ENCODE measurements at regions not wholly inside any gene's neighbourhood (a gene's known extent, or its start where the extent isn't known, plus 50 kb on each side); places are given as distances from the start of the nearest gene placed in this dataset.

DNA sequence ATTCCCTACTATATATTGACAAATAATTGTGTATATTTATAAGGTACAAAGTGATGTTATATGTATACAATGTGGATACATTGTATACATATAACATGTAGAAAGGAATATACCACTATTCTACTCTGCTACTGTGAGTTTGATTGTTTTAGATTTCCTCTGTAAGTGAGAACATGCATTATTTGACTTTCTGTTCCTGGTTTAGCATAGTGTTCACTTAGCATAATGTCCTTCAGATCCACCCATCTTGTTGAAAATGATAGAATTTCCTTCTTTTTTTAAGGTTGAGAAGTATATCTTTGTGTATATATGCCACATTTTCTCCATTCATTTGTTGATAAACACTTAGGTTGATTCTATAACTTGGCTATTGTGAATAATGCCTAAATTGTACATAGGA lies 140.8 kb upstream of the BDNF start:
- Histone ChIP-seq H3K79me2 (ENCODE audit: low read length) (no peaks in the 10 kb centered on the region), H2AFZ (ENCODE audit: low read length) (no peak overlapping the region), H3K9ac (ENCODE audit: low read length) (no peak overlapping the region), H3K27me3 (replicated peaks; ENCODE audit: insufficient read depth, low read length) (no peaks in the 10 kb centered on the region), H3K4me2 (ENCODE audit: low read depth, low read length) (no peak overlapping the region), H3K9me2 (replicated peaks; ENCODE audit: insufficient read depth, low read length) (no peaks in the 10 kb centered on the region), H3K9me3 (replicated peaks; ENCODE audit: insufficient read depth, low read length) (no peaks in the 10 kb centered on the region), H3K36me3 (replicated peaks; ENCODE audit: insufficient read depth, low read length) (no peaks in the 10 kb centered on the region), H3F3A (ENCODE audit: insufficient read depth, low read length) (no peaks in the 10 kb centered on the region), H3K4me1 (ENCODE audit: low read length) (no peaks in the 10 kb centered on the region), H3K4me3 (ENCODE audit: low read length) (no peak overlapping the region), H4K20me1 (ENCODE audit: insufficient read depth, low read length) (no peaks in the 10 kb centered on the region), H3K27ac (ENCODE audit: low read length) (no peak overlapping the region)
- TF ChIP-seq EZH2phosphoT487 (IDR thresholded peaks at IDR 0.05; ENCODE audit: low read length), result no peak
- no peak for TF ChIP-seq EZH2 (optimal IDR thresholded peaks at IDR 0.05; ENCODE audit: low read depth, low read length)
- TF ChIP-seq, protein P1, sequence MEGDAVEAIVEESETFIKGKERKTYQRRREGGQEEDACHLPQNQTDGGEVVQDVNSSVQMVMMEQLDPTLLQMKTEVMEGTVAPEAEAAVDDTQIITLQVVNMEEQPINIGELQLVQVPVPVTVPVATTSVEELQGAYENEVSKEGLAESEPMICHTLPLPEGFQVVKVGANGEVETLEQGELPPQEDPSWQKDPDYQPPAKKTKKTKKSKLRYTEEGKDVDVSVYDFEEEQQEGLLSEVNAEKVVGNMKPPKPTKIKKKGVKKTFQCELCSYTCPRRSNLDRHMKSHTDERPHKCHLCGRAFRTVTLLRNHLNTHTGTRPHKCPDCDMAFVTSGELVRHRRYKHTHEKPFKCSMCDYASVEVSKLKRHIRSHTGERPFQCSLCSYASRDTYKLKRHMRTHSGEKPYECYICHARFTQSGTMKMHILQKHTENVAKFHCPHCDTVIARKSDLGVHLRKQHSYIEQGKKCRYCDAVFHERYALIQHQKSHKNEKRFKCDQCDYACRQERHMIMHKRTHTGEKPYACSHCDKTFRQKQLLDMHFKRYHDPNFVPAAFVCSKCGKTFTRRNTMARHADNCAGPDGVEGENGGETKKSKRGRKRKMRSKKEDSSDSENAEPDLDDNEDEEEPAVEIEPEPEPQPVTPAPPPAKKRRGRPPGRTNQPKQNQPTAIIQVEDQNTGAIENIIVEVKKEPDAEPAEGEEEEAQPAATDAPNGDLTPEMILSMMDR (IDR thresholded peaks at IDR 0.05; ENCODE audit: low read length), result no peak
- no peak for DNase-seq

DNA sequence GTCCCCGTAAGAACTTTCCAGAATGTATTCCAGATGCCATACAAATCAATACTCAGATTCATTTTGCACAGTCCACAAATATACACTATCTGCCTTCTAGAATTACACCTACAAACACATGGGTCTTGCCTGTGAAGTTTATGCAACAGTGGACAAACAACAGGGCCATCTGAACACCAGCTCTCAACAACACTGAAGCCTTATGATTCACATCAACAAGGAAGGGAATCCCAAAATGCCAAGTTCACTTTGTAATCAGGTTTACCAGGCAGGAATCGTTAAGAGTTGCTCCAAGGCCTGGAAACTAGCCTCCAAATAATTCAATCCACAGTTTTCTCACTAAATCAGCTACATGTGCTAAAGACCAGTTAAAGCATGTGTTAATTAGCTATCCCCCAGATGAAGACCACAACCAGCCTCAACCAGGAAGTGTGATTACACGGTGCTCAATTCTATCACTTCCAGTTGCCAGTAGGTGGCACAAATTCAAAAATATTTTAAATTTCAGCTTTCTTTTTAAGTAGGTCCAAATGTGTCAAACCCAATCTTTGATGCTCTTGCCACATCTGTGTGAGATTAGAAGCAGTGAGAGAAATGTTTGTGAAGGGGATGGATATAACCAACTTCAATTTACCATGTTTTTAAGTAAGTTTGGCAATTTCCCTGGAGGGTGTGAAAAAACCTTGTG lies 139.1 kb upstream of the BDNF start:
- H4K20me1 ChIP-seq (ENCODE audit: insufficient read depth, low read length), result no peaks in the 10 kb centered on the region
- no peaks in the 10 kb centered on the region for H3K9me3 ChIP-seq (replicated peaks; ENCODE audit: insufficient read depth, low read length)
- H3K79me2 ChIP-seq (ENCODE audit: low read length), result no peaks in the 10 kb centered on the region
- H2AFZ ChIP-seq (ENCODE audit: low read length), result peak overlapping the region; percentile 24; the same call in 1 of the 2 replicates
- DNase-seq, result peak; percentile 45
- no peaks in the 10 kb centered on the region for H3K9me2 ChIP-seq (replicated peaks; ENCODE audit: insufficient read depth, low read length)
- no peak overlapping the region for H3K9ac ChIP-seq (ENCODE audit: low read length)
- no peaks in the 10 kb centered on the region for H3K27me3 ChIP-seq (replicated peaks; ENCODE audit: insufficient read depth, low read length)
- H3K36me3 ChIP-seq (replicated peaks; ENCODE audit: insufficient read depth, low read length), result no peaks in the 10 kb centered on the region
- TF ChIP-seq, protein P1 (IDR thresholded peaks at IDR 0.05; ENCODE audit: low read length), result peak; percentile 51
- no peak for TF ChIP-seq EZH2 (optimal IDR thresholded peaks at IDR 0.05; ENCODE audit: low read depth, low read length)
- no peaks in the 10 kb centered on the region for H3K4me1 ChIP-seq (ENCODE audit: low read length)
- no peak overlapping the region for H3K4me3 ChIP-seq (ENCODE audit: low read length)
- H3F3A ChIP-seq (ENCODE audit: insufficient read depth, low read length), result no peaks in the 10 kb centered on the region
- no peak overlapping the region for H3K4me2 ChIP-seq (ENCODE audit: low read depth, low read length)
- H3K27ac ChIP-seq (ENCODE audit: low read length), result no peak overlapping the region

DNA sequence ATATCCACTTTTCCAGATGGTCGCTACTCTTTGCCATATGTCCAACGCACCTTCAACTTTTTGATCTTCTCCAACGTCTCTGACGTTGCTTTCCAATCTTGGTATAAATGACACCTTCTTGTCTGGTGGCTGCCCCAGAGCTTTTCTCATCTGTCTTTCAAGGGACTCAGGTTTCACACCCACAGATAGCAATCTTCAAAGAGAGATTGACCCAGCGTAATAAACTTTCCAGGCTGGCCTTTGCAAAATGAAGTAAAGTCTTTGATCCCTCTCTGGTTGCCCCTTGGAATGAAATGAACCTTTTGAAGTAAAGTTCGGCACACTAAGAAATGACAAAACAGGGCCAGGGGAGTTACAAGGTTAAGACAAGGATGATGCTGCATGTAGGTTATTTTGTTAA lies 138.4 kb upstream of the BDNF start:
- DNase-seq, result no peak
- Histone ChIP-seq H4K20me1 (ENCODE audit: insufficient read depth, low read length) (no peaks in the 10 kb centered on the region), H3K79me2 (ENCODE audit: low read length) (no peaks in the 10 kb centered on the region), H3K27me3 (replicated peaks; ENCODE audit: insufficient read depth, low read length) (no peaks in the 10 kb centered on the region), H3K27ac (ENCODE audit: low read length) (no peak overlapping the region), H3K9me2 (replicated peaks; ENCODE audit: insufficient read depth, low read length) (no peaks in the 10 kb centered on the region), H3K4me2 (ENCODE audit: low read depth, low read length) (no peak overlapping the region), H3K9ac (ENCODE audit: low read length) (no peak overlapping the region), H3K9me3 (replicated peaks; ENCODE audit: insufficient read depth, low read length) (no peaks in the 10 kb centered on the region), H2AFZ (ENCODE audit: low read length) (no peak overlapping the region), H3K36me3 (replicated peaks; ENCODE audit: insufficient read depth, low read length) (no peaks in the 10 kb centered on the region), H3F3A (ENCODE audit: insufficient read depth, low read length) (no peaks in the 10 kb centered on the region), H3K4me1 (ENCODE audit: low read length) (no peaks in the 10 kb centered on the region), H3K4me3 (ENCODE audit: low read length) (no peak overlapping the region)
- TF ChIP-seq EZH2 (optimal IDR thresholded peaks at IDR 0.05; ENCODE audit: low read depth, low read length) (no peak), EZH2phosphoT487 (IDR thresholded peaks at IDR 0.05; ENCODE audit: low read length) (no peak)
- TF ChIP-seq, protein P1 (IDR thresholded peaks at IDR 0.05; ENCODE audit: low read length), result no peak

Data from MM.1S (cell line).